AG04450 (cell line): ENCODE measurements at regions not wholly inside any gene's neighbourhood (a gene's known extent, or its start where the extent isn't known, plus 50 kb on each side); places are given as distances from the start of the nearest gene placed in this dataset.

Source experiments
- CTCF ChIA-PET: fragments of 300-600, 350-600 bp; formaldehyde crosslinking; extraction: SDS; loops from one replicate; lab custom pipeline; 2022; ENCODE audit warnings: antibody characterized with exemption, inconsistent platforms; lab: Charles Lee
- POLR2A ChIA-PET: fragments of 350-600 bp; formaldehyde crosslinking; extraction: SDS; loops from one replicate; lab custom pipeline; 2021; ENCODE audit warnings: antibody characterized with exemption, inconsistent platforms; lab: Yijun Ruan, JAX
- DNase-seq: peaks from one replicate; pipeline ENCODE4 v3.0.0-alpha.2; 2011; ENCODE audit warnings: low read depth, low spot score
- H3K27ac ChIP-seq: one replicate; pipeline ENCODE4 v1.5.1; 2012; ENCODE audit warnings: low read depth, low read length, control low read depth
- H3K27me3 ChIP-seq: one replicate; pipeline ENCODE4 v1.6.0; 2012; ENCODE audit warnings: low read length; ENCODE audit not compliant: control insufficient read depth, insufficient read depth
- H3K4me3 ChIP-seq: 2 replicates; pipeline ENCODE4 v1.5.1; 2011; ENCODE audit warnings: mild to moderate bottlenecking, low read depth, low read length, control low read depth
- H3K9me3 ChIP-seq: 2 replicates; pipeline ENCODE4 v1.5.1; 2012; ENCODE audit warnings: low read length; ENCODE audit not compliant: control insufficient read depth, insufficient read depth
- CTCF ChIP-seq: IDR thresholded peaks from 2 replicates; pipeline ENCODE4 v1.5.1; 2011; ENCODE audit warnings: low read depth, low read length, control low read depth, inconsistent platforms

- Histone ChIP-seq H3K4me3 (no peak overlapping the region), H3K9me3 (no peaks in the 10 kb centered on the region), H3K27me3 (no peaks in the 10 kb centered on the region), H3K27ac (no peak overlapping the region)
- ChIA-PET POLR2A (interaction anchor here (0.7 kb wide), 1 partner anchor 26 kb away, joined by 3 read pairs; no protein-coding TSS in a partner anchor), CTCF (interaction anchor here (0.7 kb wide), 2 partner anchors 12 to 442 kb away, joined by 3 read pairs; no protein-coding TSS in a partner anchor)
- no peak for DNase-seq
- TF ChIP-seq CTCF: no peak
These were observed 217.0 kb upstream of the NREP start for GRCh38 chr5:111973961-111974360.

- Histone ChIP-seq H3K27ac (no peak overlapping the region), H3K27me3 (no peaks in the 10 kb centered on the region), H3K9me3 (no peaks in the 10 kb centered on the region), H3K4me3 (no peak overlapping the region)
- no peak for DNase-seq
- ChIA-PET POLR2A (no interaction called here), CTCF (no interaction called here)
- no peak for TF ChIP-seq CTCF
These were observed 215.6 kb upstream of the NREP start for GRCh38 chr5:111972548-111972947.

DNA sequence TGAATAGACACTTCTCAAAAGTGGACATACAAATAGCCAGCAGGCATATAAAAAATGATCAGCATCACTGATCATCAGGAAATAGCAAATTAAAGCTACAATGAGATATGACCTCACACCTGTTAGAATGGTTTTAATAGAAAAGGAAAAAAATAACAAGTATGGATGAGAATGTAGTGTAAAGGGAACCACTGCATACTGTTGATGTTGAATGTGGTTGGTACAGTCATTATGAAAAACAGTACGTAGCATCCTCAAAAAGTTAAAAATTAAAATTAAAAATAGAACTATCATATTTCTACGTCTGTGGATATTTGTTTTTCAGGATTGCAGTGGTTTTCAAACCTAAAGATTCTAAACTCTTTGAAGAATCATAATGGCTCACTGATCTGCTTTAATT lies 215.1 kb upstream of the NREP start:
- CTCF ChIA-PET: no interaction called here
- H3K4me3 ChIP-seq: no peak overlapping the region
- POLR2A ChIA-PET: no interaction called here
- DNase-seq: no peak
- H3K27me3 ChIP-seq: no peaks in the 10 kb centered on the region
- H3K27ac ChIP-seq: no peak overlapping the region
- H3K9me3 ChIP-seq: no peaks in the 10 kb centered on the region
- no peak for TF ChIP-seq CTCF

DNA sequence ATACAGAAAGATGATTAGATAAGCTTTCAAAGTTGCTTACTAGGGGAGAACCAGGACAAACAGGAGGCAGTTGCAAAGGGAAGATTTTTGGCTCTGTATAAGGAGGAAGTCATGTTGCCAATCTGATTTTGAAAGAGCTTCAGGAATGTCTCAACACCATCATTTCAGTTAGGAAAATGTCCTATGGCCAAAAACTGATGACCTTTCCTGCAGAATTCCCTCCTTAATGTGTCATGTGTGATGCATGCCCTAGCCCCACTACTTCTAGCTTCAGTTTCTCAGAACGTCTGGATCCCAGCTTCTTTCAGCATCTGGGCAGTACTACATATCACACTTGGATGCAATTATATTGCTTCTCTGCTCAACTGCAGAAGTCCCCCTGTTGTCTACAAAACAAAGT lies 211.5 kb upstream of the NREP start:
- H3K27ac ChIP-seq: no peak overlapping the region
- ChIA-PET CTCF (interaction anchor here (0.6 kb wide), 1 partner anchor 170 kb away, joined by 4 read pairs; no protein-coding TSS in a partner anchor), POLR2A (no interaction called here)

DNA sequence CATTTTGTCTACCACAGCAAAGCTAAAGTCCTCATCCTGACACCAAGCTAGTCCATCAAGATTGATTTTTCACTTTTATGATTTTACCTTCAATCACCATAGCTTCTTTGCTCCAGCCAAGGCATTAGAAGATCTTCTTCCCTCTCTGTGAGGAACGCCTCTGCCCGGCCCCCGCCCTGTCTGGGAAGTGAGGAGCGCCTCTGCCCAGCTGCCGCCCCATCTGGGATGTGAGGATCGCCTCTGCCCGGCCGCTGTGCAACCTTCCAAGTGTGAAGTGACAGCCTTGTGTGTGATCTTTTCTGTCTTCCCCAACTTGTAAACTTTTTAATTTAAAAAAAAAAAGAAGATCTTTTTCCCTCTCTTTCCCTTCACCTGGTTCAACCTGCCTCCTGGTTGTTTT lies 210.5 kb upstream of the NREP start:
- DNase-seq: no peak
- H3K27ac ChIP-seq: no peak overlapping the region
- no peak for TF ChIP-seq CTCF
- no peaks in the 10 kb centered on the region for H3K27me3 ChIP-seq
- CTCF ChIA-PET: interaction anchor here (0.6 kb wide), 1 partner anchor 435 kb away, joined by 4 read pairs; no protein-coding TSS in a partner anchor
- H3K9me3 ChIP-seq: peaks cover 4% of the 10 kb centered on the region; the same call in 1 of the 2 replicates
- POLR2A ChIA-PET: no interaction called here
- H3K4me3 ChIP-seq: no peak overlapping the region

More for the DNA sequence above, 211.5 kb upstream of the NREP start:
- Histone ChIP-seq H3K27me3 (no peaks in the 10 kb centered on the region), H3K4me3 (no peak overlapping the region), H3K9me3 (no peaks in the 10 kb centered on the region)
- TF ChIP-seq CTCF: no peak
- DNase-seq: no peak
